Bronchial epithelial cell (primary cell): ENCODE measurements at regions not wholly inside any gene's neighbourhood (a gene's known extent, or its start where the extent isn't known, plus 50 kb on each side); places are given as distances from the start of the nearest gene placed in this dataset.

Source experiments
- DNase-seq: peaks from one replicate; pipeline ENCODE4 v3.0.0-alpha.2; 2010; ENCODE audit warnings: low read depth
- FAIRE-seq: peaks from 2 replicates; lab custom pipeline; 2011; peaks lifted over from hg19 to GRCh38; lab: Jason Lieb, UNC
- H3K27me3 ChIP-seq: 2 replicates; pipeline ENCODE4 v1.5.1; 2011; ENCODE audit warnings: low read length; ENCODE audit not compliant: control insufficient read depth, insufficient read depth
- H3K36me3 ChIP-seq: 2 replicates; pipeline ENCODE4 v1.5.1; 2011; ENCODE audit warnings: low read length; ENCODE audit not compliant: control insufficient read depth, insufficient read depth
- H3K4me3 ChIP-seq: 2 replicates; pipeline ENCODE4 v1.5.1; 2011; ENCODE audit warnings: mild to moderate bottlenecking, low read depth, low read length, control low read depth
- TF ChIP-seq, protein P1 (sequence below): IDR thresholded peaks from 2 replicates; pipeline ENCODE4 v1.5.1; 2011; ENCODE audit warnings: mild to moderate bottlenecking, moderate library complexity, low read length, control low read depth, inconsistent platforms; ENCODE audit not compliant: insufficient read depth, severe bottlenecking

DNA sequence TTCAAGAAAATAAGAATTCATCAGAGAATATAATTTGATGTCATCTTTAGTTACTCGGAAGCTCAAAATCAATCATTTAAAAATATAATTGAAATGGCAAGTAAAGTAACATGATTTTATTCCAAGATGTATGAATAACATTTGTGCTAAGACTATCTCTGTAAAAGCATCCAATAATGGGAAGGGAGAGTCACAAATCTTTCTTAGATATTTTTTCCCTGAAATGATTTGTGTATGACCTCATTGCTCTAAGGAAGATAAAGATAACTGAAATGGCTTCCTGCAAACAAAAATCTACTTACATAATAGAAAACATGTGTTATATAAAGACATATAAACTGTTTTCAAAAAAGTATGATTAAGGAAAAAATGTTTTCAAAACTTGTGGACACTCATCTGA is 97.4 kb upstream of the FGF10 start:
- no peaks in the 10 kb centered on the region for H3K36me3 ChIP-seq
- no peak overlapping the region for H3K4me3 ChIP-seq
- H3K27me3 ChIP-seq: no peaks in the 10 kb centered on the region
- FAIRE-seq: no peak
- TF ChIP-seq, protein P1, sequence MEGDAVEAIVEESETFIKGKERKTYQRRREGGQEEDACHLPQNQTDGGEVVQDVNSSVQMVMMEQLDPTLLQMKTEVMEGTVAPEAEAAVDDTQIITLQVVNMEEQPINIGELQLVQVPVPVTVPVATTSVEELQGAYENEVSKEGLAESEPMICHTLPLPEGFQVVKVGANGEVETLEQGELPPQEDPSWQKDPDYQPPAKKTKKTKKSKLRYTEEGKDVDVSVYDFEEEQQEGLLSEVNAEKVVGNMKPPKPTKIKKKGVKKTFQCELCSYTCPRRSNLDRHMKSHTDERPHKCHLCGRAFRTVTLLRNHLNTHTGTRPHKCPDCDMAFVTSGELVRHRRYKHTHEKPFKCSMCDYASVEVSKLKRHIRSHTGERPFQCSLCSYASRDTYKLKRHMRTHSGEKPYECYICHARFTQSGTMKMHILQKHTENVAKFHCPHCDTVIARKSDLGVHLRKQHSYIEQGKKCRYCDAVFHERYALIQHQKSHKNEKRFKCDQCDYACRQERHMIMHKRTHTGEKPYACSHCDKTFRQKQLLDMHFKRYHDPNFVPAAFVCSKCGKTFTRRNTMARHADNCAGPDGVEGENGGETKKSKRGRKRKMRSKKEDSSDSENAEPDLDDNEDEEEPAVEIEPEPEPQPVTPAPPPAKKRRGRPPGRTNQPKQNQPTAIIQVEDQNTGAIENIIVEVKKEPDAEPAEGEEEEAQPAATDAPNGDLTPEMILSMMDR: no peak
- no peak for DNase-seq

DNA sequence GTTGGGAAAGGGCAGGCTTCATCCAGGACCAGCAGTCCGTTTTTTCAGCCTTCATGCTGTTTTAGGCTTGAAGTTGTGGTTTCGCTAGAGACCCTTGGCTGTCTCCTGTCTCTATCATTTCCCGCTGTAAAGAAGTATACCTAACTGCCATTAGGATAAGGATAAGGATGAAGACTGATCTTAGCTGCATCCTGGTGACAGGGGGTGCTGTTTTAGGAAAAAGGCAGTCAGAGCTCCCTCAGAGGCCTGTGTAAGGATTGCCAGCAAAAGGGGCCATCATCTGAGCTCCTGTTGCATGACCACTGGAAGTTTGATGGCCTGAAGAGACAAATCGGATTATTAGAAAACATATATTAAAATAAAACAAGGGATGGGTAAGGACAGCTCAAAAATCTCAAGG is 64.8 kb upstream of the FGF10 start:
- Histone ChIP-seq H3K4me3 (no peak overlapping the region), H3K27me3 (no peaks in the 10 kb centered on the region), H3K36me3 (no peaks in the 10 kb centered on the region)
- DNase-seq (no peak), FAIRE-seq (no peak)
- TF ChIP-seq, protein P1: no peak

DNA sequence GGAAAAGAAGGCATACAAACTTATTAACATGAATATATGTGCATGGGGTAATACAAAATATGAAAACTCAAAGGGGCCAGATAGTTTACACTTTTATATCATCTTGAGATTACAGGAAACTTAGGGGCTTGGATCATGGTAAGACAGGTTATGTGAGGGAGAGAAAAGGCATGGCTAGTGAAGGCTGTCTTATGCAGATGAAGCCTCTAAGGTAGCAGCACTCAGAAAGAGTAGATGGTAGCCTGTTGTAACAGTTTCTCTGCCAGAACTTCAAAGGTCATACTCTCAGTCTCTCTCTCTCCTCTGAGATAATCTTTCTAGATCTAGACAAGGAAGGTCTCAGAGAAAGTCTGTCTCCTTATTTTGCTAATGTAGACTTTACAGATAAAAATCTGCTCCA is 57.2 kb upstream of the FGF10 start:
- Histone ChIP-seq H3K27me3 (no peaks in the 10 kb centered on the region), H3K36me3 (no peaks in the 10 kb centered on the region), H3K4me3 (no peak overlapping the region)
- TF ChIP-seq, protein P1: no peak
- DNase-seq (no peak), FAIRE-seq (no peak)

DNA sequence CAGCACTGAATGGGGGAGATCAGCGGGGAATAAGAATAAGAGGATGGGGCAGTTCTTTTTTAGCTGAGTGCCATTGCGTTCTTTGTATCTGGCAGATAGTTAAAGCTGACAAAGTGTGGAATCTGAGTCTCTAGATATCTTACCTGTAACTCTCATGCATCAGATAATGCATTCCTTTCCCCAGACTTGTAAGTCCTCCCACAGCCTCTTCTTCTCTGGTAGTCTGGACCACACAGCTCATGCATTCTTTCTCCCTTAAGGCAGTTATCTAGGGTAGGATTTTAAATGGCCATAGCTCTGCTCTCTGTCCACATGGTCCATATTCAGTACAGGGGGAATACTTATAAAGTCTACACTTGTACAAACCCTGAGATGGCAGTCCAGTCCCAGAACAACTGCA is 54.0 kb upstream of the FGF10 start:
- Histone ChIP-seq H3K4me3 (no peak overlapping the region), H3K27me3 (no peaks in the 10 kb centered on the region), H3K36me3 (no peaks in the 10 kb centered on the region)
- FAIRE-seq: no peak
- no peak for DNase-seq
- TF ChIP-seq, protein P1: no peak

DNA sequence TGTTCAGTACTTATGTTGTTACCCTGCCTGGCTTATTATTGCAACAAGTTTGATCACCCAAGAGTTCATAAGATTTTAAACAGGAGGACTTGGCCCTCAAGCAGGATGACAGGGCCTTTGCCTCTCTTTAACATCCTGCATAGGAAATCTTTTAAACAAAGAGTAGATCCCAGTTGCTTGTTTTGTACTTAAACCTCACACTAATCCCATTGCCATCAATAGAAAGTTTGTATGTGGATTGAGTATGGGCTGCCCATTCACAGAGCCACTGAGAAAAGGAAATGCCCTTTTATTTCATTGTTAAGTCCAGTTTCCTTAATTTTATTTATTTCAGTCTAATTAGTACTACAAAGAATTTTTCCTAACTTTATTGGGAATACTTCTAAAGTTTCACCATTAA is 52.2 kb upstream of the FGF10 start:
- Histone ChIP-seq H3K36me3 (no peaks in the 10 kb centered on the region), H3K27me3 (no peaks in the 10 kb centered on the region), H3K4me3 (no peak overlapping the region)
- TF ChIP-seq, protein P1: no peak
- DNase-seq: no peak
- FAIRE-seq: no peak

DNA sequence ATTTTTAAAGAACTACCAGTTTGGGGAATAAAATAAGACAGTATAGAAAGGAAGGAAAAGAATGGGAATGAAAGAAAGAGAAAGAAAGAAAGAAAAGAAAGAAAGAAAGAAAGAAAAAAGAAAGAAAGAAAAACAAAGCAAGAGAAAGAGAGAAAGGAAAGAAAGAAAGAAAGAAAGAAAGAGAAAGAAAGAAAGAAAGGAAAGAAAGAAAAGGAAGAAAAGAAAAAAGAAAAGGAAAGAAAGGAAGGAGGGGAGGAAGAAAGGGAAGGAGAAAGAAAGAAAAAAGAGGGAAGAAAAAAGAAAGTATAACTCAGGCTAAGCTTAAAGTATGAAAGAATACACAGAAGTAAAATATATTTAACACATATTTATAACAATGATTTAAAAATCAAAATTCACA is 51.0 kb upstream of the FGF10 start:
- DNase-seq (no peak), FAIRE-seq (no peak)
- TF ChIP-seq, protein P1: no peak
- Histone ChIP-seq H3K36me3 (no peaks in the 10 kb centered on the region), H3K27me3 (no peaks in the 10 kb centered on the region), H3K4me3 (no peak overlapping the region)
